ENCODE measurements at regions not wholly inside any gene's neighbourhood (a gene's known extent, or its start where the extent isn't known, plus 50 kb on each side); places are given as distances from the start of the nearest gene placed in this dataset.

DNA sequence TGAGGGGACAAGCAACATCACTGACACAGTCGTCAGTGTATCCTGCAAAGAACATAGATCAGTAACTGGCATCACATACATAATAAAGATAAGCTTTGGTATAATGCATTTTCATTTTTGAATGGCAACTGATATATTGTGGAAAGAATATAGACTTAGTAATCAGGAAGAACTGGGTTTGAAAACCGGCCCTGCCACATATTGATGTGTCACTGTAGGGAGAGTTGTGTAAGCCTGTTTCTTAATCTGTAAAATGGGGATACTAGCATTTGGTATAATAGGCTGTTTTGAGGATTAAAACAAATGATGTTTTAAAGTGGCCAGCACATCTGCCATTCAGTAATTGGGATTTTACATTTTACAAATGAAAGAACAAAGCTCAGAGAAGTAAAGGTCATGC, 277.8 kb upstream of the CNTNAP5 start:
- H3K27ac ChIP-seq (ENCODE audit: low read length, poor library complexity, severe bottlenecking): no peak overlapping the region
- H3K4me2 ChIP-seq (ENCODE audit: low read length, poor library complexity, severe bottlenecking): no peak overlapping the region
- no peak overlapping the region for H3K9ac ChIP-seq (ENCODE audit: low read length)
- no peak overlapping the region for H2AFZ ChIP-seq (ENCODE audit: low read depth, low read length)
- no peak overlapping the region for H3K18ac ChIP-seq (ENCODE audit: low read depth in 1 of 2, low read length in 2 of 2)
- H4K8ac ChIP-seq (ENCODE audit: low read length): no peak overlapping the region
- no peaks in the 10 kb centered on the region for H3K36me3 ChIP-seq (ENCODE audit: control insufficient read depth in 1 of 2, insufficient read depth in 2 of 2, low read depth in 1 of 2, low read length in 2 of 2)
- no peaks in the 10 kb centered on the region for H3K4me1 ChIP-seq (ENCODE audit: control insufficient read depth, insufficient read depth, low read depth, low read length)
- H3K14ac ChIP-seq (ENCODE audit: low read length in 2 of 2): no peak overlapping the region
- H2BK120ac ChIP-seq (ENCODE audit: low read depth, low read length): no peak overlapping the region
- H2BK5ac ChIP-seq (ENCODE audit: low read depth, low read length, poor library complexity, severe bottlenecking): no peak overlapping the region
- H3K79me1 ChIP-seq (replicated peaks; ENCODE audit: low read length, poor library complexity, severe bottlenecking): no peaks in the 10 kb centered on the region
- H3K4me3 ChIP-seq (ENCODE audit: insufficient read depth in 1 of 2, low read depth in 1 of 2, low read length in 2 of 2): no peak overlapping the region
- H3K27me3 ChIP-seq (ENCODE audit: control insufficient read depth in 1 of 2, insufficient read depth in 1 of 2, low read length in 2 of 2): no peaks in the 10 kb centered on the region
- H2BK15ac ChIP-seq (ENCODE audit: low read depth, poor library complexity, severe bottlenecking): no peak overlapping the region
- no peak overlapping the region for H3K4ac ChIP-seq (ENCODE audit: low read depth in 1 of 2, low read length in 2 of 2)
- no peak overlapping the region for H4K91ac ChIP-seq (ENCODE audit: low read length)
- no peak overlapping the region for H2AK5ac ChIP-seq (ENCODE audit: low read length, severe bottlenecking)
- no peak overlapping the region for H3K23ac ChIP-seq (ENCODE audit: low read length in 2 of 2)
- H3K9me3 ChIP-seq (ENCODE audit: control insufficient read depth, low read length): peaks cover 9% of the 10 kb centered on the region
- WGBS: 100% methylated on average over 1 of the region's 2 CpGs
- no peak for DNase-seq
- H2BK12ac ChIP-seq (ENCODE audit: low read length in 2 of 2): no peak overlapping the region

- Histone ChIP-seq H4K8ac (ENCODE audit: low read length) (no peak overlapping the region), H2BK12ac (ENCODE audit: low read length in 2 of 2) (no peak overlapping the region), H3K4me3 (ENCODE audit: insufficient read depth in 1 of 2, low read depth in 1 of 2, low read length in 2 of 2) (no peak overlapping the region), H4K91ac (ENCODE audit: low read length) (no peak overlapping the region), H3K9ac (ENCODE audit: low read length) (no peak overlapping the region), H3K14ac (ENCODE audit: low read length in 2 of 2) (no peak overlapping the region), H3K4ac (ENCODE audit: low read depth in 1 of 2, low read length in 2 of 2) (no peak overlapping the region), H2BK120ac (ENCODE audit: low read depth, low read length) (no peak overlapping the region), H3K79me1 (replicated peaks; ENCODE audit: low read length, poor library complexity, severe bottlenecking) (no peaks in the 10 kb centered on the region), H3K9me3 (ENCODE audit: control insufficient read depth, low read length) (peaks cover 33% of the 10 kb centered on the region), H2BK5ac (ENCODE audit: low read depth, low read length, poor library complexity, severe bottlenecking) (no peak overlapping the region), H2AFZ (ENCODE audit: low read depth, low read length) (no peak overlapping the region), H3K36me3 (ENCODE audit: control insufficient read depth in 1 of 2, insufficient read depth in 2 of 2, low read depth in 1 of 2, low read length in 2 of 2) (no peaks in the 10 kb centered on the region), H3K27me3 (ENCODE audit: control insufficient read depth in 1 of 2, insufficient read depth in 1 of 2, low read length in 2 of 2) (no peaks in the 10 kb centered on the region), H2AK5ac (ENCODE audit: low read length, severe bottlenecking) (no peak overlapping the region), H3K18ac (ENCODE audit: low read depth in 1 of 2, low read length in 2 of 2) (no peak overlapping the region), H2BK15ac (ENCODE audit: low read depth, poor library complexity, severe bottlenecking) (no peak overlapping the region), H3K27ac (ENCODE audit: low read length, poor library complexity, severe bottlenecking) (no peak overlapping the region), H3K4me1 (ENCODE audit: control insufficient read depth, insufficient read depth, low read depth, low read length) (no peaks in the 10 kb centered on the region), H3K4me2 (ENCODE audit: low read length, poor library complexity, severe bottlenecking) (no peak overlapping the region), H3K23ac (ENCODE audit: low read length in 2 of 2) (no peak overlapping the region)
- no peak for DNase-seq
- WGBS: 83% methylated on average over 5 of the region's 6 CpGs
Observed at GRCh38 chr2:123762221-123762620, 262.9 kb upstream of the CNTNAP5 start.

GRCh38 chr2:123768233-123768632, 256.9 kb upstream of the CNTNAP5 start:
- no peak overlapping the region for H2BK5ac ChIP-seq (ENCODE audit: low read depth, low read length, poor library complexity, severe bottlenecking)
- no peaks in the 10 kb centered on the region for H3K27me3 ChIP-seq (ENCODE audit: control insufficient read depth in 1 of 2, insufficient read depth in 1 of 2, low read length in 2 of 2)
- H3K4me2 ChIP-seq (ENCODE audit: low read length, poor library complexity, severe bottlenecking): no peak overlapping the region
- no peak overlapping the region for H3K4me3 ChIP-seq (ENCODE audit: insufficient read depth in 1 of 2, low read depth in 1 of 2, low read length in 2 of 2)
- H3K18ac ChIP-seq (ENCODE audit: low read depth in 1 of 2, low read length in 2 of 2): no peak overlapping the region
- no peaks in the 10 kb centered on the region for H3K79me1 ChIP-seq (replicated peaks; ENCODE audit: low read length, poor library complexity, severe bottlenecking)
- no peak overlapping the region for H4K91ac ChIP-seq (ENCODE audit: low read length)
- 97% methylated on average over 1 of the region's 2 CpGs for WGBS
- H2BK120ac ChIP-seq (ENCODE audit: low read depth, low read length): no peak overlapping the region
- H3K36me3 ChIP-seq (ENCODE audit: control insufficient read depth in 1 of 2, insufficient read depth in 2 of 2, low read depth in 1 of 2, low read length in 2 of 2): no peaks in the 10 kb centered on the region
- H3K9me3 ChIP-seq (ENCODE audit: control insufficient read depth, low read length): peaks cover 23% of the 10 kb centered on the region
- DNase-seq: no peak
- H3K4me1 ChIP-seq (ENCODE audit: control insufficient read depth, insufficient read depth, low read depth, low read length): no peaks in the 10 kb centered on the region
- H3K14ac ChIP-seq (ENCODE audit: low read length in 2 of 2): no peak overlapping the region
- no peak overlapping the region for H2AFZ ChIP-seq (ENCODE audit: low read depth, low read length)
- H2BK12ac ChIP-seq (ENCODE audit: low read length in 2 of 2): no peak overlapping the region
- no peak overlapping the region for H3K9ac ChIP-seq (ENCODE audit: low read length)
- H3K23ac ChIP-seq (ENCODE audit: low read length in 2 of 2): no peak overlapping the region
- H3K27ac ChIP-seq (ENCODE audit: low read length, poor library complexity, severe bottlenecking): no peak overlapping the region
- no peak overlapping the region for H3K4ac ChIP-seq (ENCODE audit: low read depth in 1 of 2, low read length in 2 of 2)
- H2BK15ac ChIP-seq (ENCODE audit: low read depth, poor library complexity, severe bottlenecking): no peak overlapping the region
- no peak overlapping the region for H2AK5ac ChIP-seq (ENCODE audit: low read length, severe bottlenecking)
- no peak overlapping the region for H4K8ac ChIP-seq (ENCODE audit: low read length)

DNA sequence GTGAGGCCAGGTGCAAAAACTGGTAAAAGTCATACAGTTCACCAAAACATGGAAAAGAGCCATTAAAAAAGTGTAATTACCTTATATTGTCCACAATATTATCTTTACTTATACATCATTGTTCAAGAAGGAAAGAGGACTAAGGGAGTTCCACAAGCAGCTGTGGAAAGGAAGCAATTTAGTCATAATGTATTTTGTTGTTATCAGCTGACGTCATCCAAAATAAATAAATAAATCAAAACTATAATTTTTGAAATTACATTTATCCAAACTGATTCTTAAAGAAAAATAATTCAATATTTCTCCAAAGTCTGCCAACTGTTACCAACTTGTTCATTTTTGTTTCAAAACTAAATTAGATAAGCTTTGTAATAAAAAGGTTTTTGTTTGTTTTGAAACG, 256.1 kb upstream of the CNTNAP5 start:
- Histone ChIP-seq H3K4me2 (ENCODE audit: low read length, poor library complexity, severe bottlenecking) (no peak overlapping the region), H2BK12ac (ENCODE audit: low read length in 2 of 2) (no peak overlapping the region), H3K18ac (ENCODE audit: low read depth in 1 of 2, low read length in 2 of 2) (no peak overlapping the region), H2BK5ac (ENCODE audit: low read depth, low read length, poor library complexity, severe bottlenecking) (no peak overlapping the region), H4K91ac (ENCODE audit: low read length) (no peak overlapping the region), H4K8ac (ENCODE audit: low read length) (no peak overlapping the region), H2BK15ac (ENCODE audit: low read depth, poor library complexity, severe bottlenecking) (no peak overlapping the region), H2BK120ac (ENCODE audit: low read depth, low read length) (no peak overlapping the region), H3K9ac (ENCODE audit: low read length) (no peak overlapping the region), H3K4me3 (ENCODE audit: insufficient read depth in 1 of 2, low read depth in 1 of 2, low read length in 2 of 2) (no peak overlapping the region), H2AK5ac (ENCODE audit: low read length, severe bottlenecking) (no peak overlapping the region), H3K79me1 (replicated peaks; ENCODE audit: low read length, poor library complexity, severe bottlenecking) (no peaks in the 10 kb centered on the region), H3K36me3 (ENCODE audit: control insufficient read depth in 1 of 2, insufficient read depth in 2 of 2, low read depth in 1 of 2, low read length in 2 of 2) (no peaks in the 10 kb centered on the region), H2AFZ (ENCODE audit: low read depth, low read length) (no peak overlapping the region), H3K4ac (ENCODE audit: low read depth in 1 of 2, low read length in 2 of 2) (no peak overlapping the region), H3K14ac (ENCODE audit: low read length in 2 of 2) (no peak overlapping the region), H3K9me3 (ENCODE audit: control insufficient read depth, low read length) (peaks cover 28% of the 10 kb centered on the region), H3K27me3 (ENCODE audit: control insufficient read depth in 1 of 2, insufficient read depth in 1 of 2, low read length in 2 of 2) (no peaks in the 10 kb centered on the region), H3K27ac (ENCODE audit: low read length, poor library complexity, severe bottlenecking) (no peak overlapping the region), H3K4me1 (ENCODE audit: control insufficient read depth, insufficient read depth, low read depth, low read length) (no peaks in the 10 kb centered on the region), H3K23ac (ENCODE audit: low read length in 2 of 2) (no peak overlapping the region)
- WGBS: 100% methylated on average over 1 of the region's 2 CpGs
- DNase-seq: no peak
